ENCODE measurements at regions not wholly inside any gene's neighbourhood (a gene's known extent, or its start where the extent isn't known, plus 50 kb on each side); places are given as distances from the start of the nearest gene placed in this dataset.

DNA sequence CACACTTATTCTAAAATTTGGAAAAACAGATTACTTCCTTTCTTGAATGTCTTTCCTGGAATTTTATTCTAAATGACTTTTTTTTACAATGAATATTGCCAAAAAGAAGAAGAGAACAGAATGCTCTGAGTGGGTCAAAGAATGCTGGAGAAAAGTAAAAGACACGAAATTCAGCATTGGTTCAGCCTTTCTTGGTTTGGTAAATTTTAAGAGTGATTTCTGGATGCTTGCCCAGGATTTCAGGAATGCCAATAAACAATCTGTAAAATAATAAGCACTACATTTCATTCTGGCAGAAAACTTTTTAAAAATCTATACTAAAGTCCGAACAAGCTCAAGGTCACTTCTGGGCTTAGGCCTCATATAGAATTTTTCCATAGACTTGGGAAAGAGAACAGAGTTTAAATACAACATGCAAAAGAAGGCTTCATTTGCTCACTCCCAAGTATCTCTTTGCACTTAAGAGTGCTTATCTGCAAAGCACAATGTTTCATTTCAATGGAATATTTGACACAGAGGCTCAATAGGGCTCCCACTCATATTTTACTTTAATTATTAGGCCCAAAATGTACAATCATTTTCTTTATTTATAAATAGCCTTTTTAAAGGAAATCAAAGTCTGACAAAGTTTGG, 359.5 kb upstream of the ANKRD30A start (continued):
- TF ChIP-seq, protein P1, sequence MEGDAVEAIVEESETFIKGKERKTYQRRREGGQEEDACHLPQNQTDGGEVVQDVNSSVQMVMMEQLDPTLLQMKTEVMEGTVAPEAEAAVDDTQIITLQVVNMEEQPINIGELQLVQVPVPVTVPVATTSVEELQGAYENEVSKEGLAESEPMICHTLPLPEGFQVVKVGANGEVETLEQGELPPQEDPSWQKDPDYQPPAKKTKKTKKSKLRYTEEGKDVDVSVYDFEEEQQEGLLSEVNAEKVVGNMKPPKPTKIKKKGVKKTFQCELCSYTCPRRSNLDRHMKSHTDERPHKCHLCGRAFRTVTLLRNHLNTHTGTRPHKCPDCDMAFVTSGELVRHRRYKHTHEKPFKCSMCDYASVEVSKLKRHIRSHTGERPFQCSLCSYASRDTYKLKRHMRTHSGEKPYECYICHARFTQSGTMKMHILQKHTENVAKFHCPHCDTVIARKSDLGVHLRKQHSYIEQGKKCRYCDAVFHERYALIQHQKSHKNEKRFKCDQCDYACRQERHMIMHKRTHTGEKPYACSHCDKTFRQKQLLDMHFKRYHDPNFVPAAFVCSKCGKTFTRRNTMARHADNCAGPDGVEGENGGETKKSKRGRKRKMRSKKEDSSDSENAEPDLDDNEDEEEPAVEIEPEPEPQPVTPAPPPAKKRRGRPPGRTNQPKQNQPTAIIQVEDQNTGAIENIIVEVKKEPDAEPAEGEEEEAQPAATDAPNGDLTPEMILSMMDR (IDR thresholded peaks at IDR 0.05; ENCODE audit: control extremely low read depth in 1 of 3, insufficient read depth in 1 of 3, low read depth in 1 of 3, low read length in 3 of 3): no peak
- TF ChIP-seq JUN (IDR thresholded peaks at IDR 0.05; ENCODE audit: low read depth, low read length) (no peak), POLR2AphosphoS5 (IDR thresholded peaks at IDR 0.05; ENCODE audit: low read depth, low read length) (no peak), MAFK (IDR thresholded peaks at IDR 0.05; ENCODE audit: low read depth, low read length) (no peak), BRCA1 (IDR thresholded peaks at IDR 0.05; ENCODE audit: low read depth, low read length) (no peak), POLR2A (IDR thresholded peaks at IDR 0.05; ENCODE audit: control extremely low read depth in 1 of 2, low read depth in 2 of 2, low read length in 2 of 2) (no peak)
